Tibial artery (tissue), 4 donors: ENCODE measurements at regions not wholly inside any gene's neighbourhood (a gene's known extent, or its start where the extent isn't known, plus 50 kb on each side); places are given as distances from the start of the nearest gene placed in this dataset.

Source experiments
- DNase-seq, 2 donors: peaks; one replicate each; pipeline ENCODE4 v3.0.0-alpha.2; 2019
- H3K27ac ChIP-seq, 2 donors: fragments of 200-600 bp; sonication (generic) in 1 of 2; 1 replicate in 1 of 2; 2 replicates in 1 of 2; pipeline ENCODE4 v1.5.1; 2018 to 2019; ENCODE audit warnings: mild to moderate bottlenecking in 1 of 2
- H3K27me3 ChIP-seq, 2 donors: fragments of 200-600 bp; sonication (generic) in 1 of 2; one replicate each; pipeline versions ENCODE4 v1.5.1 to v1.6.0; 2016 to 2019
- H3K36me3 ChIP-seq, 3 donors: fragments of 200-600 bp; sonication (generic) in 2 of 3; one replicate each; pipeline ENCODE4 v1.5.1; 2016 to 2019; ENCODE audit warnings: mild to moderate bottlenecking in 2 of 3
- H3K4me1 ChIP-seq, 4 donors: fragments of 200-600 bp; sonication (generic) in 2 of 4; 1 replicate in 3 of 4; 2 replicates in 1 of 4; pipeline ENCODE4 v1.5.1; 2016 to 2019
- H3K4me3 ChIP-seq, 2 donors: fragments of 200-600 bp; sonication (generic) in 1 of 2; 1 replicate in 1 of 2; 2 replicates in 1 of 2; pipeline ENCODE4 v1.5.1; 2018 to 2019; ENCODE audit warnings: mild to moderate bottlenecking in 2 of 2
- H3K9me3 ChIP-seq, 3 donors: fragments of 200-600 bp; sonication (generic) in 1 of 3; one replicate each; pipeline ENCODE4 v1.5.1; 2016 to 2019
- CTCF ChIP-seq, 2 experiments: fragments of 200-600 bp in 1 of 2; fragments of 450-650 bp in 1 of 2; IDR thresholded peaks; one replicate each; pipeline ENCODE4 v1.5.1; 2017 to 2019; ENCODE audit warnings: antibody characterized with exemption in 2 of 2, mild to moderate bottlenecking in 1 of 2, moderate library complexity in 1 of 2
- intact Hi-C: fragments of 100-400 bp; cut with DNase I; formaldehyde crosslinking; loops from one replicate; pipeline ENCODE4 v1.15.0; 2023; ENCODE audit warnings: low total_unique reads

GRCh38 chr4:138096384-138097062 lies 145.6 kb downstream of the SLC7A11 start:
- no peaks in the 10 kb centered on the region for H3K27me3 ChIP-seq
- H3K27ac ChIP-seq = no peak overlapping the region
- no peaks in the 10 kb centered on the region for H3K36me3 ChIP-seq
- H3K4me3 ChIP-seq = no peak overlapping the region
- intact Hi-C loops = loop anchor here (10.0 kb wide), 1 partner anchor 972 kb away; no protein-coding TSS in a partner anchor
- peaks cover 0 to 11% (median 0%) of the 10 kb centered on the region in 4 donors for H3K4me1 ChIP-seq
- no peak for TF ChIP-seq CTCF (IDR thresholded peaks at IDR 0.05)
- H3K9me3 ChIP-seq = no peaks in the 10 kb centered on the region
- DNase-seq = no peak

- DNase-seq = no peak
- Histone ChIP-seq H3K9me3 (no peaks in the 10 kb centered on the region), H3K36me3 (no peaks in the 10 kb centered on the region), H3K27ac (no peak overlapping the region), H3K27me3 (no peaks in the 10 kb centered on the region), H3K4me3 (no peak overlapping the region), H3K4me1 (peaks cover 0 to 21% (median 4%) of the 10 kb centered on the region in 4 donors)
- TF ChIP-seq CTCF (IDR thresholded peaks at IDR 0.05) = no peak
- intact Hi-C loops = loop anchor here (10.0 kb wide), 1 partner anchor 971 kb away; no protein-coding TSS in a partner anchor
Observed at GRCh38 chr4:138095378-138095777, 146.8 kb downstream of the SLC7A11 start.

- Histone ChIP-seq H3K27ac (no peak overlapping the region), H3K4me3 (no peak overlapping the region), H3K27me3 (no peaks in the 10 kb centered on the region), H3K9me3 (no peaks in the 10 kb centered on the region), H3K36me3 (no peaks in the 10 kb centered on the region), H3K4me1 (peaks cover 0 to 26% (median 9%) of the 10 kb centered on the region in 4 donors)
- no peak for DNase-seq
- intact Hi-C loops = loop anchor here (5.0 to 10.0 kb wide), 2 partner anchors 60 to 967 kb away; no protein-coding TSS in a partner anchor
- TF ChIP-seq CTCF (IDR thresholded peaks at IDR 0.05) = no peak
Observed at GRCh38 chr4:138092060-138092459, 150.1 kb downstream of the SLC7A11 start.

- intact Hi-C loops = loop anchor here (5.0 to 10.0 kb wide), 2 partner anchors 59 to 966 kb away; no protein-coding TSS in a partner anchor
- H3K9me3 ChIP-seq = no peaks in the 10 kb centered on the region
- H3K27ac ChIP-seq = peak overlapping the region; percentile 22 to 23
- no peak for TF ChIP-seq CTCF (IDR thresholded peaks at IDR 0.05)
- DNase-seq = no peak
- H3K4me1 ChIP-seq = peaks cover 0 to 36% (median 16%) of the 10 kb centered on the region in 4 donors
- H3K4me3 ChIP-seq = peak overlapping the region in 1 of 2 donors; percentile 40
- no peaks in the 10 kb centered on the region for H3K36me3 ChIP-seq
- no peaks in the 10 kb centered on the region for H3K27me3 ChIP-seq
Observed at GRCh38 chr4:138090918-138091676, 151.1 kb downstream of the SLC7A11 start.

GRCh38 chr4:138090150-138090917 lies 151.8 kb downstream of the SLC7A11 start:
- peak; percentile 72 to 77 for TF ChIP-seq CTCF (IDR thresholded peaks at IDR 0.05)
- Histone ChIP-seq H3K36me3 (no peaks in the 10 kb centered on the region), H3K4me1 (peaks cover 0 to 42% (median 20%) of the 10 kb centered on the region in 4 donors), H3K27ac (peak overlapping the region in 1 of 2 donors; percentile 22), H3K4me3 (peak overlapping the region; percentile 18 to 40), H3K9me3 (no peaks in the 10 kb centered on the region), H3K27me3 (no peaks in the 10 kb centered on the region)
- intact Hi-C loops = loop anchor here (5.0 to 10.0 kb wide), 2 partner anchors 58 to 966 kb away; no protein-coding TSS in a partner anchor
- DNase-seq = no peak
